Endothelial cell (in vitro differentiated cells): ENCODE measurements at regions not wholly inside any gene's neighbourhood (a gene's known extent, or its start where the extent isn't known, plus 50 kb on each side); places are given as distances from the start of the nearest gene placed in this dataset.

Experiments used
- DNase-seq: peaks from one replicate; pipeline ENCODE4 v3.0.0; 2021; ENCODE audit warnings: low spot score
- H3K27ac Mint-ChIP-seq: one replicate; pipeline ENCODE4 v1.8.0; 2021; ENCODE audit warnings: mixed read lengths, inconsistent platforms; ENCODE audit not compliant: unreplicated experiment
- H3K27me3 Mint-ChIP-seq: one replicate; pipeline ENCODE4 v1.8.0; 2021; ENCODE audit warnings: mild to moderate bottlenecking, moderate library complexity, mixed read lengths, inconsistent platforms; ENCODE audit not compliant: unreplicated experiment
- H3K36me3 Mint-ChIP-seq: one replicate; pipeline ENCODE4 v1.8.0; 2021; ENCODE audit warnings: mild to moderate bottlenecking, low read depth, mixed read lengths, inconsistent platforms; ENCODE audit not compliant: unreplicated experiment
- H3K4me1 Mint-ChIP-seq: one replicate; pipeline ENCODE4 v1.8.0; 2021; ENCODE audit warnings: mild to moderate bottlenecking, mixed read lengths, inconsistent platforms; ENCODE audit not compliant: unreplicated experiment
- H3K4me3 Mint-ChIP-seq: one replicate; pipeline ENCODE4 v1.8.0; 2021; ENCODE audit warnings: mild to moderate bottlenecking, mixed read lengths, inconsistent platforms; ENCODE audit not compliant: unreplicated experiment
- H3K9me3 Mint-ChIP-seq: one replicate; pipeline ENCODE4 v1.8.0; 2021; ENCODE audit warnings: mixed read lengths, inconsistent platforms; ENCODE audit not compliant: unreplicated experiment
- CTCF ChIP-seq: fragments of 200-600 bp; sonication (generic); IDR thresholded peaks from one replicate; pipeline ENCODE4 v1.5.0; 2021; ENCODE audit warnings: antibody characterized with exemption; ENCODE audit not compliant: unreplicated experiment

GRCh38 chr2:107263628-107264027, 377.7 kb upstream of the ST6GAL2 start:
- H3K4me1 Mint-ChIP-seq = no peaks in the 10 kb centered on the region
- no peaks in the 10 kb centered on the region for H3K9me3 Mint-ChIP-seq
- H3K36me3 Mint-ChIP-seq = no peaks in the 10 kb centered on the region
- no peak overlapping the region for H3K27ac Mint-ChIP-seq
- H3K27me3 Mint-ChIP-seq = peaks cover 2% of the 10 kb centered on the region
- no peak for DNase-seq
- TF ChIP-seq CTCF = no peak
- no peak overlapping the region for H3K4me3 Mint-ChIP-seq

GRCh38 chr2:107264184-107264583, 378.2 kb upstream of the ST6GAL2 start:
- Mint-ChIP-seq H3K4me1 (no peaks in the 10 kb centered on the region), H3K4me3 (no peak overlapping the region), H3K9me3 (no peaks in the 10 kb centered on the region), H3K27me3 (peaks cover 2% of the 10 kb centered on the region), H3K27ac (no peak overlapping the region), H3K36me3 (no peaks in the 10 kb centered on the region)
- TF ChIP-seq CTCF = no peak
- no peak for DNase-seq

GRCh38 chr2:107266555-107266954, 380.6 kb upstream of the ST6GAL2 start:
- Mint-ChIP-seq H3K27ac (no peak overlapping the region), H3K4me1 (no peaks in the 10 kb centered on the region), H3K27me3 (no peaks in the 10 kb centered on the region), H3K9me3 (no peaks in the 10 kb centered on the region), H3K4me3 (no peak overlapping the region), H3K36me3 (no peaks in the 10 kb centered on the region)
- no peak for TF ChIP-seq CTCF
- DNase-seq = no peak

- TF ChIP-seq CTCF = no peak
- Mint-ChIP-seq H3K36me3 (no peaks in the 10 kb centered on the region), H3K9me3 (no peaks in the 10 kb centered on the region), H3K4me1 (no peaks in the 10 kb centered on the region), H3K4me3 (no peak overlapping the region), H3K27me3 (no peaks in the 10 kb centered on the region), H3K27ac (no peak overlapping the region)
- DNase-seq = no peak
These were observed 381.1 kb upstream of the ST6GAL2 start for GRCh38 chr2:107267086-107267485.

- Mint-ChIP-seq H3K9me3 (no peaks in the 10 kb centered on the region), H3K4me1 (no peaks in the 10 kb centered on the region), H3K4me3 (no peak overlapping the region), H3K27me3 (no peaks in the 10 kb centered on the region), H3K27ac (no peak overlapping the region), H3K36me3 (no peaks in the 10 kb centered on the region)
- TF ChIP-seq CTCF = no peak
- no peak for DNase-seq
These were observed 390.1 kb upstream of the ST6GAL2 start for GRCh38 chr2:107276034-107276433.
